Activated CD4-positive, alpha-beta T cell treated with anti-CD3 and anti-CD28 coated beads, Interleukin-2, Interleukin-6, amounts not matched to agents 100 ng/mL and 50 ng/mL, durations not matched to agents 16 hours and 8 hours (primary cell): ENCODE measurements at regions not wholly inside any gene's neighbourhood (a gene's known extent, or its start where the extent isn't known, plus 50 kb on each side); places are given as distances from the start of the nearest gene placed in this dataset.
"Not testable (repeated sequence)": the region's sequence is repeated elsewhere in the genome, so short reads cannot be mapped to it uniquely, and the experiment has no call there.

ENCODE experiments used
- DNase-seq: peaks from one replicate; pipeline ENCODE4 v3.0.0-alpha.2; 2020

DNA sequence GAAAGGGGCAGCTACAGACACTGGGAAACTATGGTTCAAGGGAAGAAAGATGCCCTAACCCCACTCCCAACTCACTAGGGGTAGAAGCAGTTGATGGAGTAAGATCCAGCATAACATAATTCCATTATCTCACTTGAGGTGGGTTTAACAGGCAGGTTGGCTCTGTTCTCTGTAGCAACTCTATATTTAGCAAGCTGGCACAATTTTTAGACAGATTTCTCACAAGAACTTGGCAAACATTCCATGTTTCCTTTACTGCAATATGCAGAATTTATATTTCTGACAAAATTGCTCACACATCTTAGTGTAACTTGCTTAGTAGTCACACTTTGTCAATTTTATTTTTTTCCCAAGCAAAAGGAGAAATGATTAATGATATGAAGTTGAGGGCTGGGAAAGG is 475.4 kb downstream of the RMST start:
- no peak for DNase-seq

GRCh38 chr12:97939156-97939555 is 476.6 kb downstream of the RMST start:
- no peak for DNase-seq

GRCh38 chr12:97940105-97940504 is 477.5 kb downstream of the RMST start:
- no peak for DNase-seq

DNA sequence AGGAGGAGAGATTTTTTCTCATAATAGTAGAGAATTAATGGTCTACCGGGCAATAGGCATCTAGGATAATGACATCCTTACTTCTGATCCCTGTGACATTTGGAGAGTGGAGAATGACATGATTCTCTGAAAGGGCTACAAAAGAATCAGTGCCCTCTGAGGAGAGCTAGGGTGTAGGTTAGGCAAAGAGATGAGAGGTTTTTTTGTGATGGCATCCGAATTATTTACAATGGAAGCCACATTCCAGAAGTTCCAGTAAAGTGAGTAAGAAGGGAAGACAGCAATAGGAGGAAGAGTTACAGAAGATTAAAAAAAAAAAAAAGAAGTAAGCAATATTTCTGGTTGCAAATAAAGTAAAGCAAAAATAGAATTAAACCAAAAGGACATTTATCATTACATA is 478.0 kb downstream of the RMST start:
- no peak for DNase-seq

- no peak for DNase-seq
Measured at GRCh38 chr12:97941686-97942354, 479.2 kb downstream of the RMST start.

DNA sequence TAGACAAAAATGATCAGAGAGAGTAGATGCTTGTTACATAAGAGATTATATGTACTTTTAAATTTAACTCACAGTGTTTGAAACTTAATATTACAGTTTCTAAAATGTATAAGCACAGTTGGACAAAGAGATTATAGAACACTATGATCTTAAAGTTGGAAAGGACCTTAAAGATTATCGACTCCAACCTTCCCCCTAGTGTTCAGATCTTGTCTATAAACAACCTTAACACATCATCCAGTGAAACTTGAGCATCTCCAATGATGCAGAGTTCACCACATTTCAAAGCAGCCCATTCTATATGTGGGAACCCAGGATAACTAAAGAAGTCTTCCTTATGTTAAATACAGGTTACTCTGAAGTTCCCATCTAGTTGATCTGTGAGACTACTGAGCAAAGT is 480.8 kb downstream of the RMST start:
- no peak for DNase-seq

DNA sequence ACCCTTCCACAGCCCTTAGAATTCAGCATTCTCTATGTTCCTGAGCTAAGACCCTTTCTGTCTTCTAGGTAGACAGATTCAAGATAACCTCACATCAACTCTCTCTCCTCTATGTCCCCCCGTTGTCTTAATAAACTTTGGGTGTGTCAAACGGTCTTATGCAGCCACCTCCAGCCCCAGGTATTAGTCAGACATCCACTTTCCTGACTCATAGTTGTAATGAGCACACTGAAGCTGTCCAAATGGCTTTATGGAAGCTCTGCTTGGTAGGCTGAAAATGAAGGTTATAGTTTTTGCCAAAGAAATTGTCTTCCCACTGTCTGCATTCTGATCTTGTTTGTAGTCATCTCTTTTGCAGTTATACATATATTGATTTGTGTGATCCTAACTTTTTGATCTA is 482.0 kb downstream of the RMST start:
- no peak for DNase-seq

DNA sequence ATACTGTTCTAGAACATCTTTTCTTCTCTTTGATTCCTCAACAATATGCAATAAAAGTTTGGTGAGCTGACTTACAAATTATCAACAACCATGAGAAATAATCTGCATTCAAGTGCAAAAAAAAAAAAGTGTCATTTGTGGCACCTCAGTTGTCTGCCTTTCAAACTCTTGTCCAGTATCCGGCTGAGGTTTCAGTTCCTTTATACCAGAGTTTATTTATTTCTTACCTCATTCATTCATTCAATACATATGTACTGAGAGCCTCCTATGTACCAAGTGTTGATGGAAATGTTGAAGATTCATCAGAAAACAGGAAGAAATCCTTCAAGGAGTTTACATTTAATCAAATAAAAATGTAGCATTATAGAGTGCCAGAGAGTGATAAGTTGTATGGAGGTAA is 484.1 kb downstream of the RMST start:
- no peak for DNase-seq

DNA sequence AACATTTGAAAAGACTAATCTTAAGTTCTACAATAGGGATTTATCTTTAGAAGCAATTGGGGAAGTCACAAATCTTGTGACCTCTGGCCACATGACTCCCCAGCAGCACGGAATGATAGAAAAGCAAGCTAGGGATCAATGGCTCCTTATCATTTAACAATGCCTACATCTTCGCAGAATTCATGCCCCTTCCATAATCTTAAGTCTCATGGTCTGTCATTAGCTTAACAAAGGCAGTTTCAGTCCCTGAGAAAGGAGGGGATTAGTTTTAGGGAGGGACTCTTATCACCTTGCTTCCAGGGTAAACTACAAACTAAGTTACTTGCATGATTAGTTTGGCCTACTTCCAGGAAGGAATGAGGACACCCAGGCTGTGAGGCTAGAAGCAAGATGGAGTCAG is 486.0 kb downstream of the RMST start:
- DNase-seq, result no peak

- DNase-seq, result no peak
Measured at GRCh38 chr12:97951239-97951638, 488.6 kb downstream of the RMST start.

- DNase-seq, result no peak
Measured at GRCh38 chr12:97951717-97952116, 489.1 kb downstream of the RMST start.

- no peak for DNase-seq
Measured at GRCh38 chr12:97957109-97957508, 494.5 kb downstream of the RMST start.

DNA sequence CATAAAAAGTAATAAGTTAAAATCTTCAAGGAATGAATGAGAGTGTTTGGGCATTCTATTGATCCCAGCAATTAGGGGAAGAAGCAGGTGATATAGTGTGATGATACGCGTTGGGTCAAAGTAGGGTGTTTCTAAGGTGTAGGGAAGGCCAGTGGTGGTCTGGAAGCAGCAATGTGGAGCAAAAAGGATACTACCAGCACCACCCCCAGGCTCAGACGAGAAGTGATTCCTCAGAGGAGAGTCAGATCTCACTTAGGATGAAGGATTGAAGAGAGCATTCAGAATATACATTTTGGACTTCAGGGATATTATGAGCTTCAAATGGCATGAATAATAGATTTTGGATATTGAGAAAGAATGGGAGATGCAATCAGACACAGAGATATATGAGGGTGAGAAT is 497.6 kb downstream of the RMST start:
- DNase-seq, result no peak

- peak; percentile 41 for DNase-seq
Measured at GRCh38 chr12:97960741-97961608, 498.4 kb downstream of the RMST start.

DNA sequence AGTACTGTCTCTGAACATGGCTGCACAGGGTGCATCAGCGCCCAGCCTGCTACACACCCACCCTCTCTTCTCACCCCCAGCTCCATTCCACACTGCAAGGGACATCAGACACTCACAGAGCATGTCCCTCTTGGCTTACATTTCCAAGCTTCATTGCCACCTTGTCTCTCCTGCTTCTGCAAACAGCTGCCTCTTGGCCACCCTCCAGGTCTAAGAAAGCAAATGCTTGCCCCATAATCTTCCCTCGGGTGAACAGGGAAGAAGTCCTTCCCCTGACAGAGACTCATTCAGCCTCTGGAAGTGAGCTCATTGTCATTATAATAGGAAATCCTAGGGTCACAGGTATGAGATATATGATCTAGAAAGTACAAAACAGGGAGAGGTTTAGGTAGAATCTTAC is 505.2 kb downstream of the RMST start:
- DNase-seq, result no peak

- DNase-seq, result no peak
Measured at GRCh38 chr12:97968641-97969197, 506.1 kb downstream of the RMST start.

- DNase-seq, result no peak
Measured at GRCh38 chr12:97977870-97978405, 515.3 kb downstream of the RMST start.

DNA sequence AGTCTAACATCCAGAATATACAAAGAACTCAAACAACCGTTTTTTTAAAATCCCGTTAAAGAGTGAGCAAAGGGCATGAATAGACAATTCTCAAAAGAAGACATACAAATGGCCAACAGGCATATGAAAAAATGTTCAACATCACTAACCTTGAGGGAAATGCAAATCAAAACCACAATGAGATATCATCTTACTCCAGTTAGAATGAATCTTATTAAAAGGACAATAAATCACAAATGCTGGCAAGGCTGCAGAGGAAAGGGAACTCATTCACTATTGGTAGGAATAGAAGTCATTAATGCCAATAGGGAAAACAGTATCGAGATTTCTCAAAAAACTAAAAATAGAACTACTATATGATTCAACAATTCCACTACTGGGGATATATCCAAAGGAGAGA is 520.1 kb downstream of the RMST start:
- no peak for DNase-seq

DNA sequence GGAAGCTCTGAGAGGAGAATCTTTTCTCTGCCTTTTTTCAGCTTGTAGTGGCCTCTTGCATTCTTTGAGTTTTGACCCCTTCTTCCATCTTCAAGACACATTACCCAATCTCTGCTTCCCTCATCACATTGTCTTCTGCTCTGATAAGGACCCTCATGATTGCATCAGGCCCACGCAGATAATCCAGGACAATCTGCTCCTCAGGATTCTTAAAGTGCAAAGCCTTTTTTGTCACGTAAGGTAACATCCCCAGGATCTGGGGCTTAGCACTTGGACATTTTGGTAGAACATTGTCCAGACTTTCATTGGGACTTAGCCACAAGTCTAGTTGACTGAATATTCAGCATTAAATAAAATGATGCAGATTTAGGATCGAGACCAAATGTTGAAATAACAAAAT is 521.2 kb downstream of the RMST start:
- DNase-seq, result no peak

DNA sequence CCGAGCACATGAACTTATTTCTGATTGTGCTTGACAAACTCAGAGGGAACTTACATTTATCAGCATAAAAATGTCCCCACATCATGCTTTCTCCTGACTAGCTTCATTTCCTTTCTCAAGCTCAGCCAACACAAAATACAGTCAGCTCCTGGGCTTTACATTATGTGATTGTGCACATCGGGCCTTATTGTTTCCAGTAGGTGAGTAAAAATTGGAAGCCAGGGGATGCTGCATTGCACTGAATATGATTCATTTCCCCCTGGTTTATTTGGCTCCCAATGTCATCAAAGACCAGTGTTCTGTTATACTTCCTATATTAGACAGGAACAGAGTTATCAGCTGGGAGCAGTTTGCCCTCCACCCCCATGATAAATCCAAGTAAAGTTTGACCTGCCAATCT is 521.8 kb downstream of the RMST start:
- DNase-seq, result no peak

- DNase-seq, result no peak
Measured at GRCh38 chr12:97984974-97985580, 522.5 kb downstream of the RMST start.

- DNase-seq, result no peak
Measured at GRCh38 chr12:97985834-97986233, 523.2 kb downstream of the RMST start.

DNA sequence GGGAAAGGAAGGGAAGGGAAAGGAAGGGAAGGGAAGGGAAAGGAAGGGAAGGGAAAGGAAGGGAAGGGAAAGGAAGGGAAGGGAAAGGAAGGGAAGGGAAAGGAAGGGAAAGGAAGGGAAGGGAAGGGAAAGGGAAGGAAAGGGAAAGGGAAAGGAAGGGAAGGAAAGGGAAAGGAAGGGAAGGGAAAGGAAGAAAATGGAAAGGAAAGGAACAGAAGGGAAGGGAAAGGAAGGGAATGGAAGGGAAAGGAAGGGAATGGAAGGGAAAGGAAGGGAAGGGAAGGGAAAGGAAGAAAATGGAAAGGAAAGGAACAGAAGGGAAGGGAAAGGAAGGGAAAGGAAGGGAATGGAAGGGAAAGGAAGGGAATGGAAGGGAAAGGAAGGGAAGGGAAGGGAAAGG is 526.0 kb downstream of the RMST start:
- DNase-seq, result not testable (repeated sequence)
